ENCODE measurements at regions not wholly inside any gene's neighbourhood (a gene's known extent, or its start where the extent isn't known, plus 50 kb on each side); places are given as distances from the start of the nearest gene placed in this dataset.
"Not testable (repeated sequence)": the region's sequence is repeated elsewhere in the genome, so short reads cannot be mapped to it uniquely, and the experiment has no call there.

- ATAC-seq, result no peak; the same call in 1 of the 2 replicates
- no peak for DNase-seq (ENCODE audit: low spot score)
- TF ChIP-seq PRRX2 (CRISPR knock-in tag; IDR thresholded peaks at IDR 0.05) (no peak), HMGA2 (CRISPR knock-in tag; IDR thresholded peaks at IDR 0.05) (no peak), NFYB (CRISPR knock-in tag; conservative IDR thresholded peaks at IDR 0.05; ENCODE audit: low read depth) (no peak)
- TF ChIP-seq, protein P1, sequence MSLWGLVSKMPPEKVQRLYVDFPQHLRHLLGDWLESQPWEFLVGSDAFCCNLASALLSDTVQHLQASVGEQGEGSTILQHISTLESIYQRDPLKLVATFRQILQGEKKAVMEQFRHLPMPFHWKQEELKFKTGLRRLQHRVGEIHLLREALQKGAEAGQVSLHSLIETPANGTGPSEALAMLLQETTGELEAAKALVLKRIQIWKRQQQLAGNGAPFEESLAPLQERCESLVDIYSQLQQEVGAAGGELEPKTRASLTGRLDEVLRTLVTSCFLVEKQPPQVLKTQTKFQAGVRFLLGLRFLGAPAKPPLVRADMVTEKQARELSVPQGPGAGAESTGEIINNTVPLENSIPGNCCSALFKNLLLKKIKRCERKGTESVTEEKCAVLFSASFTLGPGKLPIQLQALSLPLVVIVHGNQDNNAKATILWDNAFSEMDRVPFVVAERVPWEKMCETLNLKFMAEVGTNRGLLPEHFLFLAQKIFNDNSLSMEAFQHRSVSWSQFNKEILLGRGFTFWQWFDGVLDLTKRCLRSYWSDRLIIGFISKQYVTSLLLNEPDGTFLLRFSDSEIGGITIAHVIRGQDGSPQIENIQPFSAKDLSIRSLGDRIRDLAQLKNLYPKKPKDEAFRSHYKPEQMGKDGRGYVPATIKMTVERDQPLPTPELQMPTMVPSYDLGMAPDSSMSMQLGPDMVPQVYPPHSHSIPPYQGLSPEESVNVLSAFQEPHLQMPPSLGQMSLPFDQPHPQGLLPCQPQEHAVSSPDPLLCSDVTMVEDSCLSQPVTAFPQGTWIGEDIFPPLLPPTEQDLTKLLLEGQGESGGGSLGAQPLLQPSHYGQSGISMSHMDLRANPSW (CRISPR knock-in tag; conservative IDR thresholded peaks at IDR 0.05; ENCODE audit: low read depth), result no peak
- Mint-ChIP-seq H3K36me3 (peaks cover 12% of the 10 kb centered on the region), H3K9me3 (peaks cover 17% of the 10 kb centered on the region), H3K27ac (no peak overlapping the region), H3K4me1 (peaks cover 49% of the 10 kb centered on the region), H3K4me3 (no peak overlapping the region), H3K27me3 (ENCODE audit: low read depth) (peaks cover 2% of the 10 kb centered on the region; the same call in 1 of the 2 replicates)
- ChIA-PET CTCF (no interaction called here), POLR2A (no interaction called here)
Observed at GRCh38 chr11:134939031-134939430, 527.0 kb upstream of the B3GAT1 start.

GRCh38 chr11:134938212-134938611 lies 526.2 kb upstream of the B3GAT1 start:
- peaks cover 2% of the 10 kb centered on the region; the same call in 1 of the 2 replicates for H3K27me3 Mint-ChIP-seq (ENCODE audit: low read depth)
- DNase-seq (ENCODE audit: low spot score) (no peak), ATAC-seq (no peak)
- ChIA-PET CTCF (no interaction called here), POLR2A (no interaction called here)
- H3K4me1 Mint-ChIP-seq, result peaks cover 45% of the 10 kb centered on the region
- H3K27ac Mint-ChIP-seq, result no peak overlapping the region
- no peak overlapping the region for H3K4me3 Mint-ChIP-seq
- H3K36me3 Mint-ChIP-seq, result peaks cover 12% of the 10 kb centered on the region
- peaks cover 20% of the 10 kb centered on the region for H3K9me3 Mint-ChIP-seq
- TF ChIP-seq, protein P2, sequence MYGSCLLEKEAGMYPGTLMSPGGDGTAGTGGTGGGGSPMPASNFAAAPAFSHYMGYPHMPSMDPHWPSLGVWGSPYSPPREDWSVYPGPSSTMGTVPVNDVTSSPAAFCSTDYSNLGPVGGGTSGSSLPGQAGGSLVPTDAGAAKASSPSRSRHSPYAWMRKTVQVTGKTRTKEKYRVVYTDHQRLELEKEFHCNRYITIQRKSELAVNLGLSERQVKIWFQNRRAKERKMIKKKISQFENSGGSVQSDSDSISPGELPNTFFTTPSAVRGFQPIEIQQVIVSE (CRISPR knock-in tag; IDR thresholded peaks at IDR 0.05; ENCODE audit: borderline replicate concordance), result no peak
- TF ChIP-seq FOXP1 (CRISPR knock-in tag; IDR thresholded peaks at IDR 0.05; ENCODE audit: borderline replicate concordance) (no peak), NR3C1 (CRISPR knock-in tag; conservative IDR thresholded peaks at IDR 0.05; ENCODE audit: low read depth) (no peak), TCF7 (CRISPR knock-in tag; IDR thresholded peaks at IDR 0.05; ENCODE audit: low read depth) (no peak), HMGA2 (CRISPR knock-in tag; IDR thresholded peaks at IDR 0.05) (no peak), NFE2L1 (CRISPR knock-in tag; IDR thresholded peaks at IDR 0.05) (no peak), E2F4 (CRISPR knock-in tag; IDR thresholded peaks at IDR 0.05; ENCODE audit: borderline replicate concordance, low read depth) (no peak)
- TF ChIP-seq, protein P3, sequence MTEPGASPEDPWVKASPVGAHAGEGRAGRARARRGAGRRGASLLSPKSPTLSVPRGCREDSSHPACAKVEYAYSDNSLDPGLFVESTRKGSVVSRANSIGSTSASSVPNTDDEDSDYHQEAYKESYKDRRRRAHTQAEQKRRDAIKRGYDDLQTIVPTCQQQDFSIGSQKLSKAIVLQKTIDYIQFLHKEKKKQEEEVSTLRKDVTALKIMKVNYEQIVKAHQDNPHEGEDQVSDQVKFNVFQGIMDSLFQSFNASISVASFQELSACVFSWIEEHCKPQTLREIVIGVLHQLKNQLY (CRISPR knock-in tag; IDR thresholded peaks at IDR 0.05), result no peak

GRCh38 chr11:134937193-134937592 lies 525.2 kb upstream of the B3GAT1 start:
- peaks cover 12% of the 10 kb centered on the region for H3K36me3 Mint-ChIP-seq
- H3K27me3 Mint-ChIP-seq (ENCODE audit: low read depth); POLR2A ChIA-PET; H3K27ac Mint-ChIP-seq; ATAC-seq; H3K4me3 Mint-ChIP-seq; DNase-seq (ENCODE audit: low spot score): not testable (repeated sequence)
- H3K4me1 Mint-ChIP-seq, result peaks cover 36% of the 10 kb centered on the region
- CTCF ChIA-PET, result interaction anchor here (0.7 to 1.7 kb wide), 3 partner anchors 69 to 360 kb away, joined by 3 to 9 read pairs (median 5); no protein-coding TSS in a partner anchor
- H3K9me3 Mint-ChIP-seq, result peaks cover 20% of the 10 kb centered on the region

DNA sequence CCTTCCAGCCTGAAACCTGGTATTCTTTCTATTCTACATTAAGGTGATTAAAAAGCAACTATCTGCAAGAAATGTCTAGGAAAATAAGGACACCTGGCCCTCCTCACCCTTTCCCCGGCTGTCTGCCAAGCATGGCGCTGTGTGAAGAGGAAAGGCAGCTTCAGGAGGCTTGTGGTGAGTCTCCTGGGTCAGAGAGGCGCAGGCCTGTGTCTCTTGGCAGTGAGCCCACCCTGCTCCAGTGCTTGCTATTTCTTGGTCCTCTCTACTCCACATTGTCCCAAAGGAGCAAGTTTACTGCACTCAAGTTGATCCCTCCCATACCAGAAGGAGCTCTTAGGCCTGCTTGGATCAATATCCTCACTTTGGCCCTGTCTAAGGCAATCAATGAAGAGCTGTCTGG lies 520.7 kb upstream of the B3GAT1 start:
- POLR2A ChIA-PET, result no interaction called here
- CTCF ChIA-PET, result interaction anchor here (0.8 to 1.0 kb wide), 2 partner anchors 9 to 64 kb away, joined by 3 read pairs; no protein-coding TSS in a partner anchor
- H3K36me3 Mint-ChIP-seq, result peaks cover 8% of the 10 kb centered on the region
- ATAC-seq, result no peak
- H3K9me3 Mint-ChIP-seq, result peaks cover 27% of the 10 kb centered on the region
- no peaks in the 10 kb centered on the region; the same call in 1 of the 2 replicates for H3K27me3 Mint-ChIP-seq (ENCODE audit: low read depth)
- H3K4me3 Mint-ChIP-seq, result no peak overlapping the region
- H3K4me1 Mint-ChIP-seq, result no peaks in the 10 kb centered on the region; the same call in 1 of the 2 replicates
- DNase-seq (ENCODE audit: low spot score), result no peak
- no peak overlapping the region for H3K27ac Mint-ChIP-seq
- TF ChIP-seq GRHL2 (CRISPR knock-in tag; IDR thresholded peaks at IDR 0.05; ENCODE audit: insufficient replicate concordance, severe bottlenecking) (no peak), ZNF232 (CRISPR knock-in tag; IDR thresholded peaks at IDR 0.05) (no peak), SMAD3 (CRISPR knock-in tag; IDR thresholded peaks at IDR 0.05; ENCODE audit: borderline replicate concordance) (no peak), ZNF219 (CRISPR knock-in tag; IDR thresholded peaks at IDR 0.05; ENCODE audit: borderline replicate concordance) (no peak), ATF2 (CRISPR knock-in tag; IDR thresholded peaks at IDR 0.05; ENCODE audit: borderline replicate concordance, low read depth) (no peak), ESRRA (CRISPR knock-in tag; IDR thresholded peaks at IDR 0.05; ENCODE audit: borderline replicate concordance) (no peak), ERG (CRISPR knock-in tag; IDR thresholded peaks at IDR 0.05) (no peak)
- TF ChIP-seq, protein P4, sequence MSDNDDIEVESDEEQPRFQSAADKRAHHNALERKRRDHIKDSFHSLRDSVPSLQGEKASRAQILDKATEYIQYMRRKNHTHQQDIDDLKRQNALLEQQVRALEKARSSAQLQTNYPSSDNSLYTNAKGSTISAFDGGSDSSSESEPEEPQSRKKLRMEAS (CRISPR knock-in tag; IDR thresholded peaks at IDR 0.05), result no peak
- TF ChIP-seq, protein P5, sequence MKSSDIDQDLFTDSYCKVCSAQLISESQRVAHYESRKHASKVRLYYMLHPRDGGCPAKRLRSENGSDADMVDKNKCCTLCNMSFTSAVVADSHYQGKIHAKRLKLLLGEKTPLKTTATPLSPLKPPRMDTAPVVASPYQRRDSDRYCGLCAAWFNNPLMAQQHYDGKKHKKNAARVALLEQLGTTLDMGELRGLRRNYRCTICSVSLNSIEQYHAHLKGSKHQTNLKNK (CRISPR knock-in tag; IDR thresholded peaks at IDR 0.05), result no peak

Measured in WTC11 (cell line).